ENCODE measurements at regions not wholly inside any gene's neighbourhood (a gene's known extent, or its start where the extent isn't known, plus 50 kb on each side); places are given as distances from the start of the nearest gene placed in this dataset.

DNA sequence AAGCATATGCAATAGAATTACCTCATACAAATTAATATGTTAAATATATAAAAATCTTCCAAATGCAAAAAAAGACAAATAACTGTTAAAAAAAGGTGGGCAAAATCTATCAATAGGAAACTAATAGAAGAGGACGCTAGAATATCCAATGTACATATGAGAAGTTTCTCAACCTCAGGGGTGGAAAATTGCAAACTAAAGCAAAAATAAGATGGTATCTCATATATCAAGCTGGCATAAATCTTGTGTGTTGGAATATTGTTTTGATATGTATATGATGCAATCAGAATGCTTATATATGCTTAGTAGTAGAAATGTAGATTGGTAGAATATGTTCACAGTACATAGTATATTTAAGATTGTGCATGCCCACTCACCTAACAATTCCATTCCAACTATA lies 395.0 kb upstream of the OPRM1 start:
- no peak overlapping the region for H3K9ac ChIP-seq (ENCODE audit: insufficient read depth, low read depth, low read length)
- no peaks in the 10 kb centered on the region for H3K9me3 ChIP-seq (ENCODE audit: low read length)
- ChIA-PET CTCF (ENCODE audit: low intra/inter-chr PET ratio, low total read pairs) (no interaction called here), POLR2A (no interaction called here)
- H3K4me1 ChIP-seq (ENCODE audit: insufficient read depth, low read length) = no peaks in the 10 kb centered on the region
- 10% methylated on average over 1 of the region's 1 CpG for WGBS (ENCODE audit: low lambda C conversion rate)
- H2AFZ ChIP-seq (ENCODE audit: low read length) = no peak overlapping the region
- no peak overlapping the region for H3K27ac ChIP-seq (ENCODE audit: extremely low read length, insufficient read depth, low read length)
- intact Hi-C loops (cut with micrococcal nuclease; ENCODE audit: unreplicated experiment) = no loop called here
- H3K27me3 ChIP-seq (ENCODE audit: control insufficient read depth in 1 of 2, insufficient read depth in 2 of 2, low read length in 2 of 2) = no peaks in the 10 kb centered on the region
- BruUV-seq (replicated peaks) = no TSS peak
- H3K36me3 ChIP-seq (replicated peaks in 1 of 2; ENCODE audit: control insufficient read depth in 1 of 2, insufficient read depth in 2 of 2, low read length in 2 of 2) = no peaks in the 10 kb centered on the region
- in situ Hi-C loops (cut with HindIII; ENCODE audit: extremely low pct_ligation_motif_present, low pct_unique_long_range_greater_than_20kb) = no loop called here
- no peak overlapping the region for H3K4me2 ChIP-seq (ENCODE audit: low read depth, low read length)
- H4K20me1 ChIP-seq (ENCODE audit: insufficient read depth, low read length) = no peaks in the 10 kb centered on the region
- ATAC-seq = no peak
- FAIRE-seq = no peak
- no peaks in the 10 kb centered on the region for H3K79me2 ChIP-seq (ENCODE audit: insufficient read depth, low read length)
- DNase-seq (ENCODE audit: low spot score) = no peak
- TF ChIP-seq ZNF878 (CRISPR knock-in tag; IDR thresholded peaks at IDR 0.05) (no peak), MAFF (IDR thresholded peaks at IDR 0.05; ENCODE audit: low read depth, low read length) (peak; percentile 69), CEBPB (IDR thresholded peaks at IDR 0.05; ENCODE audit: borderline replicate concordance, low read depth, low read length) (peak; percentile 14; the same call in 1 of the 2 replicates), ZNF614 (CRISPR knock-in tag; IDR thresholded peaks at IDR 0.05; ENCODE audit: borderline replicate concordance) (no peak), MAFK (conservative IDR thresholded peaks at IDR 0.05 in 1 of 2, IDR thresholded peaks at IDR 0.05 in 1 of 2; ENCODE audit: low read length in 2 of 2) (peak; percentile 56 to 81)
- no peak overlapping the region for H3K4me3 ChIP-seq (replicated peaks in 1 of 3; ENCODE audit: insufficient read depth in 1 of 3, low read depth in 2 of 3, low read length in 3 of 3)

- no peak for FAIRE-seq
- BruUV-seq (replicated peaks) = no TSS peak
- CTCF ChIA-PET (ENCODE audit: low intra/inter-chr PET ratio, low total read pairs) = no interaction called here
Observed at GRCh38 chr6:153634416-153634815, 404.6 kb upstream of the OPRM1 start.

More at GRCh38 chr6:153634416-153634815, 404.6 kb upstream of the OPRM1 start:
- Histone ChIP-seq H3K4me3 (replicated peaks in 1 of 3; ENCODE audit: insufficient read depth in 1 of 3, low read depth in 2 of 3, low read length in 3 of 3) (no peak overlapping the region), H3K9me3 (ENCODE audit: low read length) (no peaks in the 10 kb centered on the region), H3K79me2 (ENCODE audit: insufficient read depth, low read length) (no peaks in the 10 kb centered on the region), H3K27ac (ENCODE audit: extremely low read length, insufficient read depth, low read length) (no peak overlapping the region), H2AFZ (ENCODE audit: low read length) (no peak overlapping the region), H4K20me1 (ENCODE audit: insufficient read depth, low read length) (no peaks in the 10 kb centered on the region), H3K27me3 (ENCODE audit: control insufficient read depth in 1 of 2, insufficient read depth in 2 of 2, low read length in 2 of 2) (no peaks in the 10 kb centered on the region), H3K4me2 (ENCODE audit: low read depth, low read length) (no peak overlapping the region), H3K9ac (ENCODE audit: insufficient read depth, low read depth, low read length) (no peak overlapping the region), H3K36me3 (replicated peaks in 1 of 2; ENCODE audit: control insufficient read depth in 1 of 2, insufficient read depth in 2 of 2, low read length in 2 of 2) (no peaks in the 10 kb centered on the region), H3K4me1 (ENCODE audit: insufficient read depth, low read length) (no peaks in the 10 kb centered on the region)
- intact Hi-C loops (cut with micrococcal nuclease; ENCODE audit: unreplicated experiment) (no loop called here), in situ Hi-C loops (cut with HindIII; ENCODE audit: extremely low pct_ligation_motif_present, low pct_unique_long_range_greater_than_20kb) (no loop called here)
- no peak for TF ChIP-seq ZNF335 (CRISPR knock-in tag; IDR thresholded peaks at IDR 0.05)
- no peak for TF ChIP-seq RFXANK (CRISPR knock-in tag; IDR thresholded peaks at IDR 0.05)
- TF ChIP-seq HMG20B (CRISPR knock-in tag; conservative IDR thresholded peaks at IDR 0.05) = no peak
- DNase-seq (ENCODE audit: low spot score) (no peak), ATAC-seq (no peak)
- POLR2A ChIA-PET = no interaction called here
